T-helper 1 cell treated with Interleukin-12 subunit alpha and Interleukin-12 subunit beta and Interleukin-4 antibody, amounts not matched to agents 30 ng/mL and 1 ng/mL, for 36 hours (primary cell): ENCODE measurements at regions not wholly inside any gene's neighbourhood (a gene's known extent, or its start where the extent isn't known, plus 50 kb on each side); places are given as distances from the start of the nearest gene placed in this dataset.
"Not testable (repeated sequence)": the region's sequence is repeated elsewhere in the genome, so short reads cannot be mapped to it uniquely, and the experiment has no call there.

ENCODE experiments used
- intact Hi-C: fragments of 100-400 bp; cut with micrococcal nuclease; formaldehyde crosslinking; loops from one replicate; pipeline ENCODE4 v1.15.1; 2024

- intact Hi-C loops: no loop called here
Measured at GRCh38 chr9:85344901-85345300, 396.9 kb downstream of the AGTPBP1 start.

- intact Hi-C loops: no loop called here
Measured at GRCh38 chr9:85339338-85339737, 402.4 kb downstream of the AGTPBP1 start.

DNA sequence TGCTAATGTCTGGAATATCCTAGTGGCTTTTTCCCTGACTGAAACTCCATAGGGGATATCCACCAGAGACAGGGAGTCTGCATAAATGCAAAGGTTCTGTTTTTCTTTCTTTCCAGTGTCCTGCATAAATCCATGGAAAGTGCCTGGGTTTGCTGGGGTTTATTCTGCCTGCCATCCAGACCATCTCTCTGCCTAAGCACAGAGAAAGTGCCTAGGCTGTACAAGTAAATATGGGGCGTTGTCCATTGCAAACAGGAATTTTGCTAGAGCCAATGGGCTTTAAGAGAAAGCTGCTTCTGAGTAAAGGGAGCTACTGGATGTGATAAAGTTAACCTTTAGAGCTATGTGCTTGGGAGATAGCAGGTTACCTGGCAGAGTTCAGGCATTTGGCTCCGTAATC is 407.5 kb downstream of the AGTPBP1 start:
- intact Hi-C loops: no loop called here

GRCh38 chr9:85332487-85332886 is 409.3 kb downstream of the AGTPBP1 start:
- intact Hi-C loops: no loop called here

DNA sequence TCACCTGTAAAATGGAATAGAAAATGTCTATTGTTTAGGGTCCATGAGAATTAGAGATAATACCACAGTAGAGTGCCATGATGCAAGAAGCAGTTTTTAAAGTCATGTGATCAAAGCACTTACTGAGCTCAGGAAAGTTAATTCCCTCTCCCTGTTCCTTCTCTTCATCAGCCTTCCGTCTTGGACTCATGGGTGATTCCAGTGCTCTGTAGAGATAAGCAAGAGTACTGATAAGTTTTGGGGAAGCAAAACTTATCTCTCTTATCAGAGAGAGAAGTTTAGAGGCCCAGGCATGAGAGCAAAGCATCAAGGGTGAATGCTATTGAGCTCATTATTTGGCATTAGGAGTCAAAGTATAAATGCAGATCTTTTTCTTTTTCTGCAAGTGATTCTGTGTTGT is 410.1 kb downstream of the AGTPBP1 start:
- intact Hi-C loops: no loop called here

DNA sequence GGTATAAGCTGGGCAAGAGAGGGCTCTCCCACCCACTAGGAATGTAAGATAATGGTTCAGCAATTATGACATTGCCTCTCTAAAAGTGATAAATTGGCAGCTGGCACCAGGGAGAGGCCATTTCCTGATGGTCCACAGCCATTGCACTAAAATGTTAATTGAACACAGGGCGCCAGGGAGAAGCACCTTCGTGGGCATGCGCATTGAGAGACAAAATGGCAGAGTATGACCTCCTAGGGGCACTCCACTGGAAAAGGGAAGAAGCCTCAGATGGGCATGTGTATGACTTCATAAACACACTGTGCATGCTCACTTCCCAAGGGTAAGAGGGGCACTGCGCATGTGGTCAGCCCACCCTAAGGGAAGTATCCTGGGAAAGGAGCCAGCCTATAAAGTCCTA is 419.2 kb downstream of the AGTPBP1 start:
- intact Hi-C loops: no loop called here

- intact Hi-C loops: no loop called here
Measured at GRCh38 chr9:85321561-85321960, 420.2 kb downstream of the AGTPBP1 start.

GRCh38 chr9:85319936-85320656 is 421.7 kb downstream of the AGTPBP1 start:
- intact Hi-C loops: no loop called here

DNA sequence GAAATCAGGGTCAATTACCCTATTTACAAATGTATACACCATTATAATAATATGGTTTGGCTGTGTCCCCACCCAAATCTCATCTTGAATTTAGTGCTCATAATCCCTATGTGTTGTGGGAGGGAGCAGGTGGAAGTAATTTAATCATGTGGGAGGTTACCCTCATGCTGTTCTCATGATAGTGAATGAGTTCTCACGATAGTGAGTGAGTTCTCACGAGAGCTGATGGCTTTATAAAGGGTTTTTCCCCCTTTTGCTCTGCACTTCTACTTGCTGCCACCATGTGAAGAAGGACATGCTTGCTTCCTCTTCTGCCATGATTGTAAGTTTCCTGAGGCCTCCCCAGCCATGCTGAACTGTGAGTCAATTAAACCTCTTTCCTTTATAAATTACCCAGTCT is 426.2 kb downstream of the AGTPBP1 start:
- intact Hi-C loops: not testable (repeated sequence)

DNA sequence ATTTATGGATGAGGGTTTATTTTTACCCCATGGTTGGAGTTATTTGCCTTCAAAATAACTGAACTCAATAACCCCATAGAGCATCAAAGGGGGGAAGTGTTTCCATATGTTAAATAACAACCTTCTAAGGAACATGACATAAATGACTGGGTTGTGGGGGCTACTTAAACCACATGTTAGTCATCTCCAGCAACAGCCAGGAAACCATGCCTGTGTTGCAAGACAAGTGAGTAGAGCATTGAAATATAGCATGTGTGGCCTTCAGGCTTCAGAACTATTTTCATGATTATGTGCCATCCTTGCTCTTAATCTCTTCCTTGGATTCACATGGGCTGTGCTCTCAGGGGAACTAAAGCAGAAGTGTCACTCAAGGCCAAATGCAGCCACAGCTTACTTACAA is 431.2 kb downstream of the AGTPBP1 start:
- intact Hi-C loops: no loop called here

- intact Hi-C loops: no loop called here
Measured at GRCh38 chr9:85303757-85304134, 438.0 kb downstream of the AGTPBP1 start.

- intact Hi-C loops: no loop called here
Measured at GRCh38 chr9:85302938-85303756, 438.6 kb downstream of the AGTPBP1 start.

DNA sequence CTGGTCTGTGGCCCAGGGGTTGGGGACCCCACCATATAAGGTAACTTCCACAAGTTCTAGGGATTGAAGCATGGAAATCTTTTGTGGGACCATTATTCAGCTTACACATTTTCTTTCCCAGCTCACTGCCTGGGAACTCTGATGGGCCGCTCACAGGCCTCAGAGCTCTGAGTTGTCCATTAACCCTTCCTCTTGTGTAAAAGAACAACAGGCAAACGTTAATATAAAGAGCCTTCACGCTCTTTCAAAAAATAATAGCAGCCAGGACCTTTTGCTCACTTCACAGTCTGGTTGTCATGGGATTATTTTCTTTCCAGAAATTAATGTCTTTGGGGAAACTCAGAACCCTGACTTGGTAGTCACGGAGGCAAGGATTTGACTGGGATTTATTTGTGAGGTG is 443.3 kb downstream of the AGTPBP1 start:
- intact Hi-C loops: no loop called here

DNA sequence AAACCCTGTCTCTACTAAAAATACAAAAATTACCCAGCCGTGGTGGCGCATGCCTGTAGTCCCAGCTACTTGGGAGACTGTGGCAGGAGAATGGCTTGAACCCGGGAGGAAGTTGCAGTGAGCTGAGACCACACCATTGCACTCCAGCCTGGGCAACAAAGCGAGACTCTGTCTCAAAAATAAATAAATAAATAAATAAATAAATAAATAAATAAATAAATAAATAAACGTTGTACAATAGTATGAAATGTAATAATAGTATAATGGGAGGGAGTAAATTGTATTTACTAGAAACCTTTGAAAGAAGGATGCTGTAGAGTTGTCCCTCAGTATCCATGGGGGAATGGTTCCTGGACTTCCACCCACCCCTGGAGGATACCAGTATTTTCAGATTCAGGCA is 446.5 kb downstream of the AGTPBP1 start:
- intact Hi-C loops: not testable (repeated sequence)

DNA sequence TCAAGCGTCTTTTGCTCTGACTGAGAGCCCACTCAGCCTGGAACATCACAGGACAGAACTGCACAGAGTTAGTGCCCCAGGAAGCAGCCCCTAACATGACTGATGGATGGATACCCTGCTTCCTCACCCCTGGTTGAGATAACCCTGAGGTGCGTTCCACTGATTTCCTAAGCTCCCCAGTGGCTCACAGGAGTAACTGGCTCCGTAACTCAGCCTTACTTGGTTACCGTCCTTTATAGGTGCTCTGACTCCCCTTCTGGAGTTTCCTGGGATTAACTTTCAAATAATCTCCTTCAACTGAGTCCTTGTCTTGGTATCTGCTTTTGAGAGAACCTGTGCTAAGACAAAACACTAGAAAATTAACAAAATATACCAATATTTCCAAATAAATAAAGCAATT is 449.5 kb downstream of the AGTPBP1 start:
- intact Hi-C loops: loop anchor here (5.0 kb wide), 1 partner anchor 585 kb away; no protein-coding TSS in a partner anchor

- intact Hi-C loops: loop anchor here (5.0 kb wide), 1 partner anchor 584 kb away; no protein-coding TSS in a partner anchor
Measured at GRCh38 chr9:85291266-85291665, 450.5 kb downstream of the AGTPBP1 start.

GRCh38 chr9:85290019-85290418 is 451.7 kb downstream of the AGTPBP1 start:
- intact Hi-C loops: loop anchor here (5.0 kb wide), 1 partner anchor 583 kb away; no protein-coding TSS in a partner anchor

- intact Hi-C loops: no loop called here
Measured at GRCh38 chr9:85289142-85289541, 452.6 kb downstream of the AGTPBP1 start.

- intact Hi-C loops: no loop called here
Measured at GRCh38 chr9:85283421-85283820, 458.3 kb downstream of the AGTPBP1 start.

DNA sequence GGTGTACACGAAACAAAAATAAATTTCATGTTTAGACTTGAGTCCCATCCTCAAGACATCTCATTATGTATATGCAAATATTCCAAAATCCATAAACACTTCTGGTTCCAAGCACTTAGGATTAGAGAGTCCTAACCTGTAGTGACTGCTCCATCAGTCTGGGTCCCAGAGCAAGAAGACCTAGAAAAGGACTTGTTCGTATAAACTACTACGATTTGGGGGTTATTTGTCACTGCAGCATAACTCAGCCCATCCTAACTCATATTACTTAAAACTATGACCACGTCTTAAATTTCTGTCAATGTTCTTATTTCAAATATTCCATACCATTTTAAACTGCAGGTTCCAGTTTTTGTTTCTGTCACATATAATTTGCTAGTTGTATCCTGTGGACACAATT is 463.0 kb downstream of the AGTPBP1 start:
- intact Hi-C loops: no loop called here

DNA sequence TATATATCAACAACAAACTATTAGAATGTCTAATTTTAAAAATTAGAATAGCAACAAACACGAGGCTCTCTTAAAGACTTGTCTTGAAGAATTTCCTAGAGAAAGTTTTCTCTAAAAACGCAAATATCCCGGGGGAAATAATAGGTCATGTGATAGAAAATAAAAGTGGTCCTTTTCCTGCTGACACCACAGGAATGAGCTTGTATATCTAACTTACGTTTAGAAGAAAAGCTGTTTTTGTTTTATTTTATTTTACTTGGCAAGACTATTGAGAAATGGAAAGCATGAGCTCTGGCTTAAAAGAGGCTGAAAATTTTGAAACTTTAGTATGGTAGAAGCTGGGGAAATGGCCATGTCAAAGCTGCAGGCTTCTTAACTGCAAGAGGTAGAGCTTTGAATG is 465.0 kb downstream of the AGTPBP1 start:
- intact Hi-C loops: no loop called here

GRCh38 chr9:85269811-85270210 is 471.9 kb downstream of the AGTPBP1 start:
- intact Hi-C loops: no loop called here

- intact Hi-C loops: no loop called here
Measured at GRCh38 chr9:85268131-85268530, 473.6 kb downstream of the AGTPBP1 start.
